GM19035 (cell line): ENCODE measurements at regions not wholly inside any gene's neighbourhood (a gene's known extent, or its start where the extent isn't known, plus 50 kb on each side); places are given as distances from the start of the nearest gene placed in this dataset.

Experiments
- ATAC-seq: cut with Tn5 transposase; IDR thresholded peaks from one replicate; pipeline ENCODE4 v1.9.1; 2021; ENCODE audit not compliant: unreplicated experiment

GRCh38 chr14:62631176-62631575, 414.1 kb downstream of the KCNH5 start:
- ATAC-seq = no peak

- ATAC-seq = no peak
These were observed 412.5 kb downstream of the KCNH5 start for GRCh38 chr14:62632771-62633170.

DNA sequence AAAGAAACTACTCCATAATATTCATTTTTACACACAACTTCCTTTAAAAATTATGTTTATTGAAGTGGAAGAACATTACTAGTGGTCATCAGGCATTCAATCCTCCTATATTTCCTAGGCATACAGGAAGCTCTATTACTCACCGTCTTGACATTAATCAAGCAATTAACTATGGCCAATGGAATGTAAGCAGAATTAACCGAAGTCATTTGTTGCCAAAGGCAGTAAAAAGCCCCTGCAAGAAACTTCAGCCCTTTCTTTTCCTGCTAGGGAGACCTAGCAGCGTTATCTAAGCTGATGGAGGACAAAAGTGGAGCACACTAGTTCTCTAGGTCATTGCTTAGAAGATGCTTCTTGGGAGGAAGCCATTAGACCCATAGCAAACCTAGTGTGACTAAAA, 399.6 kb downstream of the KCNH5 start:
- ATAC-seq = no peak
